SU-DHL-6 (cell line): ENCODE measurements at regions not wholly inside any gene's neighbourhood (a gene's known extent, or its start where the extent isn't known, plus 50 kb on each side); places are given as distances from the start of the nearest gene placed in this dataset.

Source experiments
- H2AFZ ChIP-seq: fragments of 200-600 bp; sonication (generic); 2 replicates; pipeline ENCODE4 v1.6.1; 2014; ENCODE audit warnings: low read depth, mild to moderate bottlenecking, moderate library complexity, mixed read lengths, antibody characterized with exemption, low read length; ENCODE audit not compliant: severe bottlenecking
- H3F3A ChIP-seq: fragments of 200-600 bp; shearing (Covaris generic); 2 replicates; pipeline ENCODE4 v1.6.0; 2016; ENCODE audit warnings: antibody characterized with exemption, mild to moderate bottlenecking; ENCODE audit not compliant: insufficient read depth
- H3K27ac ChIP-seq: fragments of 200-600 bp; sonication (generic); 2 replicates; pipeline ENCODE4 v1.5.1; 2016; ENCODE audit warnings: low read depth, mild to moderate bottlenecking, low read length, moderate library complexity, mixed read lengths
- H3K27me3 ChIP-seq: fragments of 200-600 bp; sonication (generic), shearing (Covaris generic); 2 replicates; pipeline ENCODE4 v1.6.0; 2014; ENCODE audit warnings: mild to moderate bottlenecking, low read length
- H3K36me3 ChIP-seq: fragments of 200-600 bp; sonication (generic); 2 replicates; pipeline ENCODE4 v1.6.1; 2014; ENCODE audit warnings: mild to moderate bottlenecking, low read length, mixed read lengths
- H3K4me2 ChIP-seq: fragments of 300-600, 200-600 bp; shearing (Covaris generic), sonication (generic); 2 replicates; pipeline ENCODE4 v1.6.0; 2014; ENCODE audit warnings: low read length, low read depth, mild to moderate bottlenecking; ENCODE audit not compliant: poor library complexity, severe bottlenecking
- H3K4me3 ChIP-seq: fragments of 200-600 bp; sonication (generic); 2 replicates; pipeline ENCODE4 v1.5.1; 2014; ENCODE audit warnings: antibody characterized with exemption, low read length, mild to moderate bottlenecking, mixed read lengths; ENCODE audit not compliant: insufficient read depth, poor library complexity, severe bottlenecking
- H3K79me2 ChIP-seq: fragments of 200-600 bp; sonication (generic); 2 replicates; pipeline ENCODE4 v1.6.1; 2014; ENCODE audit warnings: mild to moderate bottlenecking, low read length, moderate library complexity; ENCODE audit not compliant: insufficient read depth
- H3K9ac ChIP-seq: fragments of 200-600 bp; sonication (generic); 2 replicates; pipeline ENCODE4 v1.7.0; 2014; ENCODE audit warnings: mild to moderate bottlenecking, low read length
- H3K9me2 ChIP-seq: fragments of 200-600 bp; sonication (generic); replicated peaks from 2 replicates; pipeline ENCODE4 v1.6.1; 2014; ENCODE audit warnings: low read length; ENCODE audit not compliant: insufficient read depth
- H3K9me3 ChIP-seq: fragments of 200-600 bp; sonication (generic); 2 replicates; pipeline ENCODE4 v1.6.1; 2014; ENCODE audit warnings: low read length, mixed read lengths; ENCODE audit not compliant: insufficient read depth
- H4K20me1 ChIP-seq: fragments of 200-600 bp; sonication (generic); 2 replicates; pipeline ENCODE4 v1.6.1; 2014; ENCODE audit warnings: low read depth, mild to moderate bottlenecking, antibody characterized with exemption, low read length, moderate library complexity, mixed read lengths
- EZH2phosphoT487 ChIP-seq: fragments of 200-600 bp; sonication (generic), shearing (Covaris generic); conservative IDR thresholded peaks from 2 replicates; pipeline ENCODE4 v1.6.1; 2018; ENCODE audit warnings: mild to moderate bottlenecking, antibody characterized with exemption, low read length, moderate library complexity, mixed read lengths
- TF ChIP-seq, protein P1 (sequence below): fragments of 200-600 bp; sonication (generic); IDR thresholded peaks from one replicate; pipeline ENCODE4 v1.5.1; 2017; ENCODE audit warnings: antibody characterized with exemption, mild to moderate bottlenecking, low read length, moderate library complexity; ENCODE audit not compliant: insufficient read depth, poor library complexity, severe bottlenecking

DNA sequence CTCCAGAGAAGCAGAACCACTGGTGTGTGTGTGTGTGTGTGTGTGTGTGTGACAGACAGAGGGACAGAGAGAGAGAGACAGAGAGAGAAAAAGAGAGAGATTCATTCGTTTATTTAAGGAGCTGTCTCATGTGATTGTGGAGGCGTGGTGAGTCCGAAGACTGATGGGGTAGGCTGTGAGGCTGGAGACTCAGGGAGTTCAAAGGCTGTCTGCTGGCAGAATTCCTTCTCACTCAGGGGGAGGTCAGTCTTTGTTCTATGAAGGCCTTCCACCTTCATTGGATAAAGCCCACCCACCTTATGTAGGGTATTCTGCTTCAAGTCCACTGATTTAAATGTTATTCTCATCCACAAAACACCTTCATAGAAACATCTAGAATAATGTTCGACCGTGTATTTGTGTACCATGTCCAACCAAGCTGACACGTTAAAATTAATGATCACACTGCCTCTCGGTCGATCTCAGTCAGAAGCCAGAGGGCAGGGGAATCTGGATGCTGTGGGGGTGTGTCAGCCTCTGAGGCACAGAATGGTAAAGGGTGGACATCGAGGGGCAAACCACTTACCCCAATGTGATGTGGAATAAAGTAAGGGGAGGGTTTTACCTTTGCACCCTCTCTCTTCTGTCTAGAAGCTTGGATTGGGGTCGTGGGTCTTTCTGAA, 275.6 kb downstream of the SLC4A3 start:
- no peaks in the 10 kb centered on the region for H4K20me1 ChIP-seq
- no peaks in the 10 kb centered on the region for H3K9me3 ChIP-seq
- H3K9me2 ChIP-seq = no peaks in the 10 kb centered on the region
- no peaks in the 10 kb centered on the region for H3K36me3 ChIP-seq
- no peaks in the 10 kb centered on the region for H3K27me3 ChIP-seq
- H3K4me3 ChIP-seq = no peak overlapping the region
- no peak overlapping the region for H2AFZ ChIP-seq
- no peak overlapping the region for H3K9ac ChIP-seq
- no peaks in the 10 kb centered on the region for H3F3A ChIP-seq
- H3K4me2 ChIP-seq = no peak overlapping the region
- H3K79me2 ChIP-seq = no peaks in the 10 kb centered on the region
- no peak overlapping the region for H3K27ac ChIP-seq
- TF ChIP-seq, protein P1, sequence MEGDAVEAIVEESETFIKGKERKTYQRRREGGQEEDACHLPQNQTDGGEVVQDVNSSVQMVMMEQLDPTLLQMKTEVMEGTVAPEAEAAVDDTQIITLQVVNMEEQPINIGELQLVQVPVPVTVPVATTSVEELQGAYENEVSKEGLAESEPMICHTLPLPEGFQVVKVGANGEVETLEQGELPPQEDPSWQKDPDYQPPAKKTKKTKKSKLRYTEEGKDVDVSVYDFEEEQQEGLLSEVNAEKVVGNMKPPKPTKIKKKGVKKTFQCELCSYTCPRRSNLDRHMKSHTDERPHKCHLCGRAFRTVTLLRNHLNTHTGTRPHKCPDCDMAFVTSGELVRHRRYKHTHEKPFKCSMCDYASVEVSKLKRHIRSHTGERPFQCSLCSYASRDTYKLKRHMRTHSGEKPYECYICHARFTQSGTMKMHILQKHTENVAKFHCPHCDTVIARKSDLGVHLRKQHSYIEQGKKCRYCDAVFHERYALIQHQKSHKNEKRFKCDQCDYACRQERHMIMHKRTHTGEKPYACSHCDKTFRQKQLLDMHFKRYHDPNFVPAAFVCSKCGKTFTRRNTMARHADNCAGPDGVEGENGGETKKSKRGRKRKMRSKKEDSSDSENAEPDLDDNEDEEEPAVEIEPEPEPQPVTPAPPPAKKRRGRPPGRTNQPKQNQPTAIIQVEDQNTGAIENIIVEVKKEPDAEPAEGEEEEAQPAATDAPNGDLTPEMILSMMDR = no peak
- no peak for TF ChIP-seq EZH2phosphoT487

DNA sequence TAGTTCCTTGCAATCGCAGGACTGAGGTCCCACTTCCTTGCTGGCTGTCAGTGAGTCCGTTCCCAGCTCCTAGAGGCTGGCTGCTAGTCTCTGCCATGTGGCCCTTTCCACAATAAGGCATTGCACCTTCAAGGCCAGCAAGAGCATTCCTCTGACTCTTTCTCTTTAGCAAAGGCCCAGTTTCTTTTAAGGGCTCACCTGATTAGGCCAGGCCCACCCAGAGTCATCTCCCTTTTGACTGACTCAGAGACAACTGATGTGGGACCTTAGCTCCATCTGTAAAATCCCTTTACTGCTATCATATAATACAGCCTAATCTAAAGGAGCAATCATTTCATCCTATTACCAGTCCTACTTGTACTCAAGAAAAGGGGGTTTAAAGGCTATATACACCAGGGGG, 278.2 kb downstream of the SLC4A3 start:
- TF ChIP-seq, protein P1 = no peak
- TF ChIP-seq EZH2phosphoT487 = no peak
- H3K9ac ChIP-seq = no peak overlapping the region
- no peaks in the 10 kb centered on the region for H3K9me3 ChIP-seq
- H3F3A ChIP-seq = no peaks in the 10 kb centered on the region
- H3K9me2 ChIP-seq = no peaks in the 10 kb centered on the region
- H3K4me2 ChIP-seq = no peak overlapping the region
- H3K79me2 ChIP-seq = no peaks in the 10 kb centered on the region
- H4K20me1 ChIP-seq = no peaks in the 10 kb centered on the region
- H3K27me3 ChIP-seq = no peaks in the 10 kb centered on the region
- no peak overlapping the region for H3K27ac ChIP-seq
- no peak overlapping the region for H2AFZ ChIP-seq
- no peak overlapping the region for H3K4me3 ChIP-seq
- no peaks in the 10 kb centered on the region for H3K36me3 ChIP-seq

DNA sequence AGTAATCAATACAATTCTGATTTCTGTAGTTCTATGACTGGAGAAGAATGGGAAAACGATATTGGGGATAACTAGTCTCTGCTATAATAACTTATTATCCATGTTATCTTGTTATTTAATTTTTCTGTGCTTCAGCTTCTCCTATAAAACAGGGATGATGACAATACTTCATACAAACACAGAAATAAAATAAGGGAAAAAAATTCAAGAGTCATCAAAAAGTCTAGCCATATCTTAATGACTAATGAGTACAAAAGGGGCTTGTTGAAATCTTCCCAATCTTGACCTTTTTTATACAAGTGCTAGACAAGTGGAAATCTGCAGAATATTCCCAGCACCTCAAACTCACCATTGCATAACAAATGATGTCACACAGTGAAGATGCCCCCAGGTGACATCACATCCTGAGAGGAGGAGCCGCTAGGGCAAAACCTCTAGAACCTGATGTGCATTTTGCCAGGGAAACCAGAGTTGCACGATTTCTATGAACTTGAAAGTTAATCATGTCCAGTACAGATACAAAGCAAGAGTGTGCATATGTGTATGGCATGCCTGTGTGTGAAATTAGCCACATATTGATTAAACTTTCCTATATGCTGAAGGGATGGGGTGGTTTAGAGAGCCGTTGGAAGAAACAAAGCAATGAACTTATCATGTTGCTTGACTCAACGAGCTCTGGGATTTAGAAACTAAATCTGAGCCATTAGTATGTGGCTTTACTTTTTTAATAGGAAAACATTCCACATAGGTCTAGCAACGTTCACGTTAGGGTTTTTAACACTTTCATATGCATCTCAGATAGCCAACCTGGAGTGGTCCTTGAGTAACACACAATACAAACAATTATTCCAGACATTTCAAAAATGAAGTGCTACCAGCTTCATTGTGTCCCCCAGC, 278.9 kb downstream of the SLC4A3 start:
- Histone ChIP-seq H3K9me3 (no peaks in the 10 kb centered on the region), H3F3A (no peaks in the 10 kb centered on the region), H3K9me2 (no peaks in the 10 kb centered on the region), H3K79me2 (no peaks in the 10 kb centered on the region), H3K36me3 (no peaks in the 10 kb centered on the region), H3K4me2 (no peak overlapping the region), H3K4me3 (no peak overlapping the region), H2AFZ (no peak overlapping the region), H3K27ac (no peak overlapping the region), H3K9ac (no peak overlapping the region), H3K27me3 (no peaks in the 10 kb centered on the region), H4K20me1 (no peaks in the 10 kb centered on the region)
- TF ChIP-seq, protein P1 = no peak
- no peak for TF ChIP-seq EZH2phosphoT487
